ENCODE measurements at regions not wholly inside any gene's neighbourhood (a gene's known extent, or its start where the extent isn't known, plus 50 kb on each side); places are given as distances from the start of the nearest gene placed in this dataset.

- no peak overlapping the region for H3K4me3 Mint-ChIP-seq
- H3K4me2 ChIP-seq, result no peak overlapping the region
- no peak overlapping the region for H3K27ac Mint-ChIP-seq
Measured at GRCh38 chr1:22283596-22283995, 140.7 kb upstream of the WNT4 start.

GRCh38 chr1:22284236-22284635, 141.3 kb upstream of the WNT4 start:
- no peak for DNase-seq (ENCODE audit: low spot score)
- H3K79me2 ChIP-seq (ENCODE audit: low read depth), result no peaks in the 10 kb centered on the region
- no peak overlapping the region for H3K27ac Mint-ChIP-seq
- H3K36me3 Mint-ChIP-seq, result no peaks in the 10 kb centered on the region
- H3K4me2 ChIP-seq, result no peak overlapping the region
- H4K20me1 ChIP-seq (ENCODE audit: low read depth), result no peaks in the 10 kb centered on the region
- H3K27me3 ChIP-seq, result no peaks in the 10 kb centered on the region
- H3K4me3 ChIP-seq, result no peak overlapping the region
- H3K36me3 ChIP-seq, result no peaks in the 10 kb centered on the region
- H3K27ac ChIP-seq, result no peak overlapping the region
- peaks cover 3% of the 10 kb centered on the region for H3K9me3 Mint-ChIP-seq
- no peaks in the 10 kb centered on the region for H3F3A ChIP-seq (ENCODE audit: low read depth)
- H3K4me1 ChIP-seq, result no peaks in the 10 kb centered on the region
- peaks cover 12% of the 10 kb centered on the region for H3K4me1 Mint-ChIP-seq
- H3K9me3 ChIP-seq (ENCODE audit: low read depth), result no peaks in the 10 kb centered on the region
- no peak overlapping the region for H3K4me3 Mint-ChIP-seq
- H2AFZ ChIP-seq (replicated peaks), result no peak overlapping the region
- H3K27me3 Mint-ChIP-seq (ENCODE audit: insufficient read depth, low read depth), result peaks cover 26% of the 10 kb centered on the region
- no peak overlapping the region for H3K9ac ChIP-seq
- TF ChIP-seq EZH2 (IDR thresholded peaks at IDR 0.05) (no peak), EZH2phosphoT487 (IDR thresholded peaks at IDR 0.05) (no peak), CTCF (IDR thresholded peaks at IDR 0.05) (no peak)

More at GRCh38 chr1:22283596-22283995, 140.7 kb upstream of the WNT4 start:
- Mint-ChIP-seq H3K36me3 (no peaks in the 10 kb centered on the region), H3K4me1 (peaks cover 10% of the 10 kb centered on the region), H3K9me3 (peaks cover 6% of the 10 kb centered on the region), H3K27me3 (ENCODE audit: insufficient read depth, low read depth) (peaks cover 26% of the 10 kb centered on the region)
- Histone ChIP-seq H3F3A (ENCODE audit: low read depth) (no peaks in the 10 kb centered on the region), H3K36me3 (no peaks in the 10 kb centered on the region), H4K20me1 (ENCODE audit: low read depth) (no peaks in the 10 kb centered on the region), H3K4me1 (no peaks in the 10 kb centered on the region), H3K79me2 (ENCODE audit: low read depth) (no peaks in the 10 kb centered on the region), H3K27ac (no peak overlapping the region), H3K9me3 (ENCODE audit: low read depth) (no peaks in the 10 kb centered on the region), H3K4me3 (no peak overlapping the region), H3K27me3 (no peaks in the 10 kb centered on the region), H3K9ac (no peak overlapping the region), H2AFZ (replicated peaks) (no peak overlapping the region)
- DNase-seq (ENCODE audit: low spot score), result no peak
- TF ChIP-seq EZH2phosphoT487 (IDR thresholded peaks at IDR 0.05) (no peak), EZH2 (IDR thresholded peaks at IDR 0.05) (no peak), CTCF (IDR thresholded peaks at IDR 0.05) (no peak)

- no peaks in the 10 kb centered on the region for H3K27me3 ChIP-seq
- DNase-seq (ENCODE audit: low spot score), result no peak
- Mint-ChIP-seq H3K27me3 (ENCODE audit: insufficient read depth, low read depth) (peaks cover 26% of the 10 kb centered on the region), H3K36me3 (no peaks in the 10 kb centered on the region), H3K4me1 (peaks cover 19% of the 10 kb centered on the region), H3K9me3 (no peaks in the 10 kb centered on the region), H3K27ac (no peak overlapping the region), H3K4me3 (no peak overlapping the region)
- no peak overlapping the region for H2AFZ ChIP-seq (replicated peaks)
- no peaks in the 10 kb centered on the region for H4K20me1 ChIP-seq (ENCODE audit: low read depth)
- H3K4me2 ChIP-seq, result no peak overlapping the region
- H3K36me3 ChIP-seq, result no peaks in the 10 kb centered on the region
- no peak overlapping the region for H3K4me3 ChIP-seq
- H3K4me1 ChIP-seq, result no peaks in the 10 kb centered on the region
- no peak overlapping the region for H3K9ac ChIP-seq
- H3K9me3 ChIP-seq (ENCODE audit: low read depth), result no peaks in the 10 kb centered on the region
- TF ChIP-seq CTCF (IDR thresholded peaks at IDR 0.05) (no peak), EZH2 (IDR thresholded peaks at IDR 0.05) (no peak), EZH2phosphoT487 (IDR thresholded peaks at IDR 0.05) (no peak)
- H3F3A ChIP-seq (ENCODE audit: low read depth), result no peaks in the 10 kb centered on the region
- H3K27ac ChIP-seq, result no peak overlapping the region
- H3K79me2 ChIP-seq (ENCODE audit: low read depth), result no peaks in the 10 kb centered on the region
Measured at GRCh38 chr1:22284906-22285548, 142.1 kb upstream of the WNT4 start.

All from neural progenitor cell (in vitro differentiated cells).